ENCODE measurements at regions not wholly inside any gene's neighbourhood (a gene's known extent, or its start where the extent isn't known, plus 50 kb on each side); places are given as distances from the start of the nearest gene placed in this dataset.

DNA sequence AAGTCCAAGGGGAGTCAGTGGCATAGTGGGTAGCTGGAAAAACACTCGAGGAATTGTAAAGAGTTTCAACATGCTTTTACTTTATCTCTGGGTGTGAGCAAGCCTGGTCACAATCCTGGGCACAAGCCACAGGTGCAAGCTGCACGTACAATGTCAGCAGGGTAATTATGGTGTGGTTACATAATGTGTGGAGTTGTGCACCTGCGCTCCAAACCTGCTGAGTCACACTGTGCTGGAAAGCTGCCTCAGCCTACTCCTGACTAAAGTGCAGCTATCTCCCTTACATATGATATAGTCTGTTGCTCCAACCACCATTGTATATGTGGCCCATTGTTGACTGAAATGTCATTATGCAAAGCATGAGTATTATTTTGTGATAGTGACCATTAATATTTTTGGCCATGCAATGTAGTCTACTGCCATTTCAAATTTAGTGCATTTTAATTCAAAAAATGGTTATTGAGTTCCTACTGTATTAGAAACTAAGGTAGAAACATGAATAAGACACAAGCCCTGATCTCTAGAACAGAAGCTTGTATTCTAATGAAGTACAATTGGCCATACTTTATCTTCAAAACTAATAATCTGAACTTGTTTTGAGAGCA, 160.9 kb upstream of the SLC30A5 start:
- H3K27me3 Mint-ChIP-seq = peaks cover 10% of the 10 kb centered on the region
- ATAC-seq (no peak), DNase-seq (no peak)
- H3K27ac Mint-ChIP-seq = no peak overlapping the region
- no peaks in the 10 kb centered on the region for H3K4me1 Mint-ChIP-seq
- no peak overlapping the region for H3K4me3 Mint-ChIP-seq
- no peaks in the 10 kb centered on the region for H3K36me3 Mint-ChIP-seq (ENCODE audit: low read depth)
- no peaks in the 10 kb centered on the region for H3K9me3 ChIP-seq (ENCODE audit: control insufficient read depth, low read length, poor library complexity, severe bottlenecking)

- H3K9me3 ChIP-seq (ENCODE audit: control insufficient read depth, low read length, poor library complexity, severe bottlenecking) = no peaks in the 10 kb centered on the region
- no peak overlapping the region for H3K4me3 Mint-ChIP-seq
- peaks cover 10% of the 10 kb centered on the region for H3K27me3 Mint-ChIP-seq
- H3K27ac Mint-ChIP-seq = no peak overlapping the region
- H3K4me1 Mint-ChIP-seq = no peaks in the 10 kb centered on the region
- ATAC-seq = no peak
- no peak for DNase-seq
- H3K36me3 Mint-ChIP-seq (ENCODE audit: low read depth) = peaks cover 2% of the 10 kb centered on the region
Observed at GRCh38 chr5:68942169-68942568, 151.6 kb upstream of the SLC30A5 start.

DNA sequence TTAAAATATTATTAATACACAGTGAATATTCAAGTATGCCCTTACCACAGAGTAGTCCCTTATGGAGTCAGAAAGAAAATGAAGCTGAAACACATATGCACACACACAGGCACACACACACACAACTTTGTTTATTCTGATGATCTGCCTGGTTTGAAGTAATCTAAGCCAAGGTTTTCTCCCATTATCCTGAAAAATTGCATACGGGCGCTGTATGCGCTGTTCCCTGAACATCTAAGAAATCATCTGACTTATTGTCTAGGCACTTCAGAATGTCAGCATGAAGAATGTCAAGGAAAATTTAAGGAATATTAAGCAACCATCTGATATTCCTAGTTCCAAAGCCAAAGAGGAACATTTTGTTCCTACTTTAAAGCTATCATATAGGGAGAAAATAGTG, 147.1 kb upstream of the SLC30A5 start:
- Mint-ChIP-seq H3K36me3 (ENCODE audit: low read depth) (peaks cover 2% of the 10 kb centered on the region), H3K4me1 (no peaks in the 10 kb centered on the region), H3K4me3 (no peak overlapping the region), H3K27me3 (peaks cover 21% of the 10 kb centered on the region), H3K27ac (no peak overlapping the region)
- ATAC-seq (no peak), DNase-seq (no peak)
- no peaks in the 10 kb centered on the region for H3K9me3 ChIP-seq (ENCODE audit: control insufficient read depth, low read length, poor library complexity, severe bottlenecking)

DNA sequence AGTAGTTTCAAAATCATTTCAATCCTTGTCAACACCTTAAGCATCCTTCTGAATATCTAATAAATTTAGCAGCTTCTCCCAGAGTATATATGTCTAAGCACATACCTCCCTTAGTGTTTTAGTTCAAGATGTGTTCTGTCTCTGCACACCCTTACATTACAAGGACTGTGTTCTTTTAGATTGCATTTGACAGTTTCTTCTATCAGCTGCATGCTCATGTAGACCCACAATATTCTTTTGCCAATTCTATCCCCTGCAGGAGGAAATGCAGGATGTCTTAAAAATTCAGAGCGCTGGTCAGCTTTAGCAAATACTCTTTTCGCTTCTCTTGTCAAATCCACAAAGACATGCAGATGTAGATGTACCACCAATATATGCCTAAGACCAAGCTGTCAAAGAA, 145.8 kb upstream of the SLC30A5 start:
- H3K9me3 ChIP-seq (ENCODE audit: control insufficient read depth, low read length, poor library complexity, severe bottlenecking) = no peaks in the 10 kb centered on the region
- DNase-seq (no peak), ATAC-seq (no peak)
- peaks cover 2% of the 10 kb centered on the region for H3K36me3 Mint-ChIP-seq (ENCODE audit: low read depth)
- H3K4me1 Mint-ChIP-seq = no peaks in the 10 kb centered on the region
- no peak overlapping the region for H3K27ac Mint-ChIP-seq
- no peak overlapping the region for H3K4me3 Mint-ChIP-seq
- H3K27me3 Mint-ChIP-seq = peaks cover 26% of the 10 kb centered on the region

DNA sequence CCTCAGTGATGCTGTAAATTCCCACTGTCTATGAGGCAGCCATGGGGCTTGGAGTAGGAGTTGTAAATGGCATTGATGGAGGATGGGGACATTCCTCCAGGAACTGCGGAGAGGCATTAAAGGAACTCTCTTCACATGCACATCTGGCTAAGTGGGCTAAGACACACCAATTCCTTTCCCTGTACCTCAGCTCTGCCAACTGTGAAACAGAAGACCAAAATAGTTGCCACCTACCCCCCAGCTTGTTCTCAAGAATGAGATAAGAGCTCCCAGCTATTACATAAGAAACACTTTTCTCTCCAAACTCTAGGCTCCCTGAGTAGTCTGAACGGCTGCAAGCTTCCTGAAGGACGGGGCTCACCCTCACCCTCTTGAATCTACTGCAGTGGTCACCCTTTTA, 144.6 kb upstream of the SLC30A5 start:
- no peak overlapping the region for H3K4me3 Mint-ChIP-seq
- peaks cover 2% of the 10 kb centered on the region for H3K36me3 Mint-ChIP-seq (ENCODE audit: low read depth)
- peaks cover 32% of the 10 kb centered on the region for H3K27me3 Mint-ChIP-seq
- H3K9me3 ChIP-seq (ENCODE audit: control insufficient read depth, low read length, poor library complexity, severe bottlenecking) = no peaks in the 10 kb centered on the region
- no peak overlapping the region for H3K27ac Mint-ChIP-seq
- ATAC-seq (no peak), DNase-seq (no peak)
- H3K4me1 Mint-ChIP-seq = no peaks in the 10 kb centered on the region

- Mint-ChIP-seq H3K27me3 (peaks cover 32% of the 10 kb centered on the region), H3K4me1 (no peaks in the 10 kb centered on the region), H3K27ac (no peak overlapping the region), H3K4me3 (no peak overlapping the region), H3K36me3 (ENCODE audit: low read depth) (peaks cover 2% of the 10 kb centered on the region)
- DNase-seq (no peak), ATAC-seq (no peak)
- no peaks in the 10 kb centered on the region for H3K9me3 ChIP-seq (ENCODE audit: control insufficient read depth, low read length, poor library complexity, severe bottlenecking)
Observed at GRCh38 chr5:68949711-68950110, 144.1 kb upstream of the SLC30A5 start.

GRCh38 chr5:68950125-68950524, 143.7 kb upstream of the SLC30A5 start:
- H3K4me3 Mint-ChIP-seq = no peak overlapping the region
- H3K27ac Mint-ChIP-seq = no peak overlapping the region
- no peak for ATAC-seq
- peaks cover 36% of the 10 kb centered on the region for H3K27me3 Mint-ChIP-seq
- H3K9me3 ChIP-seq (ENCODE audit: control insufficient read depth, low read length, poor library complexity, severe bottlenecking) = no peaks in the 10 kb centered on the region
- no peak for DNase-seq
- peaks cover 2% of the 10 kb centered on the region for H3K36me3 Mint-ChIP-seq (ENCODE audit: low read depth)
- H3K4me1 Mint-ChIP-seq = no peaks in the 10 kb centered on the region

DNA sequence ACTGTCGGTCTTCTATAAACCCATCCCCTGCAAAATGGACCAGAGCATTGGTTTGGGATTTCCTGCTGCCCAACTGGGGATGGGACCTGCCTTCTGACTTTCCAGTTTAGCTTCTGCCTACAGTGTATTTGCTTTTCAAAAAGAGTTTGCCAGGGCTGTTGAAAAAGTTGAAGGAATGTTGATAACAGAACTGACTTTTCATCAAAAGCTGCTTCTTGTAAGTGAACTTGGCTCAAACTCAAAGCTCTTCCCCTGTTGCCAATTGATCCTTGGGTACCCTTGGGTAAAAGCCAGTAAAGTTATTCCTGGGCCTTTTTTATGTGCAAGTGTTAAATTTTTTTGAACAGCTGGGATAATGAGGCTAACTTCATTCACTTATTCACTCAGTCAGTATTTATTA, 142.9 kb upstream of the SLC30A5 start:
- Mint-ChIP-seq H3K4me1 (no peaks in the 10 kb centered on the region), H3K36me3 (ENCODE audit: low read depth) (no peaks in the 10 kb centered on the region), H3K27ac (no peak overlapping the region), H3K27me3 (peaks cover 40% of the 10 kb centered on the region), H3K4me3 (no peak overlapping the region)
- no peak for ATAC-seq
- no peak for DNase-seq
- no peaks in the 10 kb centered on the region for H3K9me3 ChIP-seq (ENCODE audit: control insufficient read depth, low read length, poor library complexity, severe bottlenecking)

DNA sequence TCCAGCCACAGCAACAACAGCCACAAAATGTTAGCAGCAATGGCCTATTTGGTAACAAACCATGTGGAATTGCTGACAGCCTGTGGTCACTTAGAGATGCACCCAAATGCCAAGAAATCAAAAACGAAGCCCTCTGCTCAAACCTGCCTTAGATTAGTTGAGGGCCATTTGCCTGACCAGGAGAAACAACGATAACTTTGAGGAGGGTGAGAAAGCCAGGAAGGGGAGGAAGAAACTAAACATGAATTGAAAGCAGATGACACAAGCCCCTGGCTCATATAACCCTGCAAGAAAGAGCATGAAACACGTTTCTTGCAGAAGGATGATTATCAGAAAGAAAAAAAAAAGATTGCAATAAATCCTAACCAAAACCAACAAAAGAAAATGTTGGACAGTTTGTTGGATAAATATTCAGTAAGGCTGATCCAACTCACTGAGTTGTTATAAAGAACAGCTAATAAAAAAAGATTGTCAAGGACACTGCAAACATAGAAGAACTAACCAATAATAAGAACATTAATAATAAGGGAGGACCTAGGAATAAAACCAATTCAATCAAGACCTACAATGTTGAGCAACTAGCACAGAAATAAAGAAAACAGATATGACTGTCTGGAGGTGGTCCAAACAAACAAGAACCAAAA, 140.5 kb upstream of the SLC30A5 start:
- H3K4me3 Mint-ChIP-seq = no peak overlapping the region
- H3K27ac Mint-ChIP-seq = no peak overlapping the region
- DNase-seq (no peak), ATAC-seq (no peak)
- no peaks in the 10 kb centered on the region for H3K9me3 ChIP-seq (ENCODE audit: control insufficient read depth, low read length, poor library complexity, severe bottlenecking)
- H3K4me1 Mint-ChIP-seq = no peaks in the 10 kb centered on the region
- H3K36me3 Mint-ChIP-seq (ENCODE audit: low read depth) = no peaks in the 10 kb centered on the region
- H3K27me3 Mint-ChIP-seq = peaks cover 45% of the 10 kb centered on the region

DNA sequence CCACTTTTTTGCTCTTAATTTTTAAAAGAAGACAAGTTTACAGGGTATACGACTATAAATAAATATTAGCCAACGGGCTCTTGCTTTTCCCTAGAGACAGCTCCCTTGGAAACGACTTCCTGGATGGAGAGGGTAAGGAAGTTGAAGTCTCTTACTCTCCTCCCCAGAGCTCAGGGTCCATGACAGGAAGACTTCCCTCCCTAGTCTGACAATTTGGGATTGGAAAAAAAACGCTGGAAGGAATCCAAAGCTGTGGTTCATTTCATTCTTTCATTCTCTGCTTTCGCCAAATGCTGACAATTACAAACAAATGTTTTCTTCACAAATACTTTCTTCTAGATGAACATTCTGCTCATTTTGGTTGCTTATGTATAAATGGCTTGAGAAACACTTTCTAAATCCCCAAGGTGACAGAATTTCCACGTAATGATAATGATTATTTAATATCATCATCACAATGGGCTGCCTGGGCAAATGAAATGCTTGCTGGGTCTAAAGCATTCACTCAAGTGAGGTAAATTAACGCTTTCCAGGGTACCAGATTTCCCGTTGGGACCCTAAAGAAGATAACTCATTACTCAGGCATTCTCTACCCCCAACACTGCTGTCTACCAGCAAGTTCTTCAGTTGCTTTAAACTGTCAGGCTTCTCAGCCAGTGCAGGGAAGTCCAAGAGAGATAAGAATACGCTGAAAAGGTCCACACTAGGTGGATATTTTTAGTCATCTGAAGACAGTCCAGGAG, 139.8 kb upstream of the SLC30A5 start:
- H3K9me3 ChIP-seq (ENCODE audit: control insufficient read depth, low read length, poor library complexity, severe bottlenecking) = no peaks in the 10 kb centered on the region
- Mint-ChIP-seq H3K27ac (no peak overlapping the region), H3K27me3 (peaks cover 45% of the 10 kb centered on the region), H3K36me3 (ENCODE audit: low read depth) (no peaks in the 10 kb centered on the region), H3K4me1 (no peaks in the 10 kb centered on the region), H3K4me3 (no peak overlapping the region)
- DNase-seq (no peak), ATAC-seq (no peak)

GRCh38 chr5:68954618-68954910, 139.2 kb upstream of the SLC30A5 start:
- ATAC-seq (no peak), DNase-seq (no peak)
- Mint-ChIP-seq H3K4me3 (no peak overlapping the region), H3K36me3 (ENCODE audit: low read depth) (no peaks in the 10 kb centered on the region), H3K4me1 (no peaks in the 10 kb centered on the region), H3K27ac (no peak overlapping the region), H3K27me3 (peaks cover 44% of the 10 kb centered on the region)
- H3K9me3 ChIP-seq (ENCODE audit: control insufficient read depth, low read length, poor library complexity, severe bottlenecking) = no peaks in the 10 kb centered on the region

DNA sequence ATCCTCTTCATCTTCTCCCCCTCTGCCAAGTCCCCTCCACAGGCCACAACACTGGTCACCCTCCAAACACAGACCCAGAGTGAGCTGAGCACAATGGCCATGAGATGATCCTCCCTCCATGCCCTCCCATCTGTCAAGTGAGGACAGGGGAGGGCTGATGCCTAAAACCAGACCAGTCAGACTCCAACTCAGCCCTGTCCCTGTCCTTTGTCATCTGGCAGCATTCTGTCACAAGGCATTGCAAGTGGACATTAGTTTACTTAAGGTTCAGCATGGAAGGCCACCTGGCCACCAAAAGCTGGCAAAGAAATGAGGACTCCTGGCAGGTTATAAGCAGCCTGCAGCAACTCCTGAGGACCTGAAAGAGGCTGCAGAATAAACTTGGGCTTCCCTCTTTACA, 136.2 kb upstream of the SLC30A5 start:
- DNase-seq (no peak), ATAC-seq (no peak)
- Mint-ChIP-seq H3K4me3 (no peak overlapping the region), H3K27me3 (peaks cover 23% of the 10 kb centered on the region), H3K36me3 (ENCODE audit: low read depth) (no peaks in the 10 kb centered on the region), H3K27ac (no peak overlapping the region), H3K4me1 (no peaks in the 10 kb centered on the region)
- no peaks in the 10 kb centered on the region for H3K9me3 ChIP-seq (ENCODE audit: control insufficient read depth, low read length, poor library complexity, severe bottlenecking)

DNA sequence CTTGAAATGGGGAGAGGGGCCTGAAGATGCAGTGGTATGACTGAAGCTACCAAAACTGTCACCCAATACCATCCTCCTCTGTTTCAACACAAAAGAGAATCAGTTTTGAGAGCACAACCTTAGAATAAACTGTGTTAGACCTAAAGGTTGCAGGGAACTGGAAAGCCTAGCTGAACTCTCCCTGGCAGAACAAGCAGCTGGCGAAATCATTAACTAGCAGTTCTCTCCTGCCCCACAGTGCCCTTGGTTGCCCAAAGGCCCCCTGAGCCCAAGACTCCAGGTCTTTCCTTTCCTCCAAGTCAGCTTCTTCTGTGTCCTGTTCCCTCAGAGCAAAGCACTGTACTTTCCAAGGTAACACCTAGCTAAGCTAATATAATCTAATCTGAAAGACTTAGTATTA, 135.4 kb upstream of the SLC30A5 start:
- peaks cover 15% of the 10 kb centered on the region for H3K27me3 Mint-ChIP-seq
- H3K4me3 Mint-ChIP-seq = no peak overlapping the region
- H3K36me3 Mint-ChIP-seq (ENCODE audit: low read depth) = no peaks in the 10 kb centered on the region
- DNase-seq (no peak), ATAC-seq (no peak)
- H3K27ac Mint-ChIP-seq = no peak overlapping the region
- H3K4me1 Mint-ChIP-seq = no peaks in the 10 kb centered on the region
- no peaks in the 10 kb centered on the region for H3K9me3 ChIP-seq (ENCODE audit: control insufficient read depth, low read length, poor library complexity, severe bottlenecking)

DNA sequence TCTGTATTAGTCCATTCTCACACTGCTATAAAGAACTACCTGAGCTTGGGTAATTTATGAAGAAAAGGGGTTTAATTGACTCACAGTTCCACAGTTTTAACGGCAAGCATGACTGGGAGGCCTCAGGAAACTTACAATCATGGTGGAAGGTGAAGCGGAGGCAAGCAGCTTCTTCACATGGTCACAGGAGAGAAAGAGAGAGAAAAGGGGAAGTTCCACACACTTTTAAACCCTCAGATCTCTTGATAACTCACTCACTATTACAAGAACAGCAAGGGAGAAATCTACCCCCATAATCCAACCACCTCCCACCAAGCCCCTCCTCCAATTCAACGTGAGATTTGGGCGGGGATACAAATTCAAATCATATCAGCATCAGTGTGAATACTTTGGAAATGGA, 133.4 kb upstream of the SLC30A5 start:
- H3K4me1 Mint-ChIP-seq = no peaks in the 10 kb centered on the region
- peaks cover 6% of the 10 kb centered on the region for H3K27me3 Mint-ChIP-seq
- no peaks in the 10 kb centered on the region for H3K9me3 ChIP-seq (ENCODE audit: control insufficient read depth, low read length, poor library complexity, severe bottlenecking)
- no peak overlapping the region for H3K4me3 Mint-ChIP-seq
- DNase-seq = no peak
- ATAC-seq = no peak
- no peak overlapping the region for H3K27ac Mint-ChIP-seq
- no peaks in the 10 kb centered on the region for H3K36me3 Mint-ChIP-seq (ENCODE audit: low read depth)
